GM18517 (cell line): ENCODE measurements at regions not wholly inside any gene's neighbourhood (a gene's known extent, or its start where the extent isn't known, plus 50 kb on each side); places are given as distances from the start of the nearest gene placed in this dataset.

Source experiments
- ATAC-seq: cut with Tn5 transposase; IDR thresholded peaks from one replicate; pipeline ENCODE4 v1.9.1; 2021; ENCODE audit warnings: mild to moderate bottlenecking, moderate library complexity; ENCODE audit not compliant: unreplicated experiment

GRCh38 chr9:26329974-26330373, 562.6 kb downstream of the CAAP1 start:
- no peak for ATAC-seq

GRCh38 chr9:26326563-26326962, 566.0 kb downstream of the CAAP1 start:
- peak; percentile 72 for ATAC-seq

GRCh38 chr9:26325444-26325829, 567.2 kb downstream of the CAAP1 start:
- no peak for ATAC-seq

GRCh38 chr9:26324786-26325443, 567.7 kb downstream of the CAAP1 start:
- no peak for ATAC-seq

GRCh38 chr9:26321935-26322334, 570.7 kb downstream of the CAAP1 start:
- no peak for ATAC-seq

- ATAC-seq = no peak
Measured at GRCh38 chr9:26319859-26320258, 572.7 kb downstream of the CAAP1 start.

GRCh38 chr9:26313108-26313507, 579.5 kb downstream of the CAAP1 start:
- no peak for ATAC-seq

GRCh38 chr9:26311463-26311995, 581.1 kb downstream of the CAAP1 start:
- no peak for ATAC-seq

- no peak for ATAC-seq
Measured at GRCh38 chr9:26310294-26310693, 582.3 kb downstream of the CAAP1 start.

GRCh38 chr9:26308328-26308727, 584.3 kb downstream of the CAAP1 start:
- ATAC-seq = no peak

- no peak for ATAC-seq
Measured at GRCh38 chr9:26301659-26302058, 590.9 kb downstream of the CAAP1 start.

GRCh38 chr9:26301046-26301445, 591.6 kb downstream of the CAAP1 start:
- ATAC-seq = no peak

- ATAC-seq = no peak
Measured at GRCh38 chr9:26296910-26297572, 595.6 kb downstream of the CAAP1 start.

GRCh38 chr9:26292943-26293342, 599.7 kb downstream of the CAAP1 start:
- ATAC-seq = no peak

GRCh38 chr9:26271495-26272122, 593.4 kb upstream of the TUSC1 start:
- ATAC-seq = no peak

GRCh38 chr9:26266146-26266793, 588.0 kb upstream of the TUSC1 start:
- no peak for ATAC-seq

- no peak for ATAC-seq
Measured at GRCh38 chr9:26264709-26265601, 586.7 kb upstream of the TUSC1 start.

GRCh38 chr9:26263478-26263877, 585.2 kb upstream of the TUSC1 start:
- no peak for ATAC-seq

- ATAC-seq = no peak
Measured at GRCh38 chr9:26262421-26263107, 584.3 kb upstream of the TUSC1 start.
